ENCODE measurements at regions not wholly inside any gene's neighbourhood (a gene's known extent, or its start where the extent isn't known, plus 50 kb on each side); places are given as distances from the start of the nearest gene placed in this dataset.

DNA sequence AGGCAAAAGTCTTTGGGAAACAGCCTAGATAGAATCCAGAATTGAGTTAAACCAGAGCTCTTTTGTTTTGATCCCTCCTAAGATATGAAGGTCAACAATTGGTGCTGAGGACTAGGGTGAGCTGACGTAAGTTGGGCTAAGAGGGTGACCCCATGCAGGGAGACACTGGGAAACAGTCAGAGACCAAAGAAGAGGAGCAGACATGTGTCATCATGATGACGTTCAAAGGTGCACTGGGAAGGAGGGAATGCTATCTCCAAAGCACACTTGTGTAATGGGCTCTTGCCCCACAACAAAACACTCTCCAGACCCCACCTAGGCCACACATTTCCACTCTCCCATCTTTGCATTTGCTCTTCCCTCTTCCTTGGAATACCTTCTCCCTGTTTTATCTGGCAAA is 481.4 kb downstream of the COG6 start:
- TF ChIP-seq ZNF707 (tag by site-specific recombination; IDR thresholded peaks at IDR 0.05) (no peak), ZNF654 (tag by site-specific recombination; IDR thresholded peaks at IDR 0.05; ENCODE audit: low read depth) (no peak)
- TF ChIP-seq, protein P1, sequence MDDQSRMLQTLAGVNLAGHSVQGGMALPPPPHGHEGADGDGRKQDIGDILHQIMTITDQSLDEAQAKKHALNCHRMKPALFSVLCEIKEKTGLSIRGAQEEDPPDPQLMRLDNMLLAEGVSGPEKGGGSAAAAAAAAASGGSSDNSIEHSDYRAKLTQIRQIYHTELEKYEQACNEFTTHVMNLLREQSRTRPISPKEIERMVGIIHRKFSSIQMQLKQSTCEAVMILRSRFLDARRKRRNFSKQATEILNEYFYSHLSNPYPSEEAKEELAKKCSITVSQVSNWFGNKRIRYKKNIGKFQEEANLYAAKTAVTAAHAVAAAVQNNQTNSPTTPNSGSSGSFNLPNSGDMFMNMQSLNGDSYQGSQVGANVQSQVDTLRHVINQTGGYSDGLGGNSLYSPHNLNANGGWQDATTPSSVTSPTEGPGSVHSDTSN (CRISPR knock-in tag; IDR thresholded peaks at IDR 0.05), result no peak
- TF ChIP-seq, protein P2, sequence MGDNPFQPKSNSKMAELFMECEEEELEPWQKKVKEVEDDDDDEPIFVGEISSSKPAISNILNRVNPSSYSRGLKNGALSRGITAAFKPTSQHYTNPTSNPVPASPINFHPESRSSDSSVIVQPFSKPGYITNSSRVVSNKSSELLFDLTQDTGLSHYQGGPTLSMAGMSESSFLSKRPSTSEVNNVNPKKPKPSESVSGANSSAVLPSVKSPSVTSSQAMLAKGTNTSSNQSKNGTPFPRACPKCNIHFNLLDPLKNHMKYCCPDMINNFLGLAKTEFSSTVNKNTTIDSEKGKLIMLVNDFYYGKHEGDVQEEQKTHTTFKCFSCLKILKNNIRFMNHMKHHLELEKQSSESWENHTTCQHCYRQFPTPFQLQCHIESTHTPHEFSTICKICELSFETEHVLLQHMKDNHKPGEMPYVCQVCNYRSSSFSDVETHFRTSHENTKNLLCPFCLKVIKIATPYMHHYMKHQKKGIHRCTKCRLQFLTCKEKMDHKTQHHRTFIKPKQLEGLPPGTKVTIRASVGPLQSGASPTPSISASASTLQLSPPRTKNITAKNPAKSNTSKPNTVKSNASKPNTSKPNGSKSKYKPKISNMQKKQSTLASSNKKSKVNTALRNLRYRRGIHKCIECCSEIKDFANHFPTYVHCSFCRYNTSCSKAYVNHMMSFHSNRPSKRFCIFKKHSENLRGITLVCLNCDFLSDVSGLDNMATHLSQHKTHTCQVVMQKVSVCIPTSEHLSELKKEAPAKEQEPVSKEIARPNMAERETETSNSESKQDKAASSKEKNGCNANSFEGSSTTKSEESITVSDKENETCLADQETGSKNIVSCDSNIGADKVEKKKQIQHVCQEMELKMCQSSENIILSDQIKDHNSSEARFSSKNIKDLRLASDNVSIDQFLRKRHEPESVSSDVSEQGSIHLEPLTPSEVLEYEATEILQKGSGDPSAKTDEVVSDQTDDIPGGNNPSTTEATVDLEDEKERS (tag by site-specific recombination; IDR thresholded peaks at IDR 0.05), result no peak
